Common myeloid progenitor, CD34-positive (primary cell): ENCODE measurements at regions not wholly inside any gene's neighbourhood (a gene's known extent, or its start where the extent isn't known, plus 50 kb on each side); places are given as distances from the start of the nearest gene placed in this dataset.

Experiments
- CTCF ChIA-PET: fragments of 350-600 bp; sonication (Branson Sonifier 250); formaldehyde crosslinking; loops from one replicate; lab custom pipeline; 2021; ENCODE audit warnings: antibody characterized with exemption; lab: Charles Lee
- POLR2A ChIA-PET: fragments of 350-600 bp; sonication (Branson Sonifier 250); formaldehyde crosslinking; loops from one replicate; lab custom pipeline; 2021; ENCODE audit warnings: antibody characterized with exemption; lab: Charles Lee
- DNase-seq, 3 donors: peaks; one replicate each; pipeline versions ENCODE4 v3.0.0 to v3.0.0-alpha.2; 2013
- H3K27ac ChIP-seq, 2 experiments: 1 replicate in 1 of 2; 2 replicates in 1 of 2; pipeline ENCODE4 v1.7.0; 2013; ENCODE audit warnings: inconsistent platforms in 2 of 2, low read length in 2 of 2, mild to moderate bottlenecking in 2 of 2, low read depth in 1 of 2, moderate library complexity in 1 of 2; ENCODE audit not compliant: severe bottlenecking in 2 of 2, insufficient read depth in 1 of 2, poor library complexity in 1 of 2
- H3K27me3 ChIP-seq, 5 experiments: replicated peaks in 2 of 5; 1 replicate in 3 of 5; 2 replicates in 2 of 5; pipeline versions ENCODE4 v1.6.1 to v1.7.0; 2013; ENCODE audit warnings: low read length in 4 of 5, mild to moderate bottlenecking in 2 of 5, moderate library complexity in 2 of 5, inconsistent platforms in 1 of 5; ENCODE audit not compliant: insufficient read depth in 5 of 5, control insufficient read depth in 4 of 5
- H3K36me3 ChIP-seq, 4 experiments: 1 replicate in 2 of 4; 2 replicates in 2 of 4; pipeline versions ENCODE4 v1.6.1 to v1.7.0; 2013; ENCODE audit warnings: low read length in 3 of 4, control low read depth in 1 of 4, mild to moderate bottlenecking in 1 of 4; ENCODE audit not compliant: control insufficient read depth in 4 of 4, insufficient read depth in 4 of 4
- H3K4me1 ChIP-seq, 4 experiments: 1 replicate in 3 of 4; 2 replicates in 1 of 4; pipeline versions ENCODE4 v1.6.1 to v1.7.1; 2013; ENCODE audit warnings: low read length in 3 of 4, mild to moderate bottlenecking in 3 of 4, control low read depth in 1 of 4, inconsistent platforms in 1 of 4, moderate library complexity in 1 of 4; ENCODE audit not compliant: control insufficient read depth in 4 of 4, insufficient read depth in 4 of 4; ENCODE audit errors: control extremely low read depth in 1 of 4
- H3K4me3 ChIP-seq, 7 experiments: 1 replicate in 4 of 7; 2 replicates in 3 of 7; pipeline versions ENCODE4 v1.5.1 to v1.7.0; 2013; ENCODE audit warnings: mild to moderate bottlenecking in 7 of 7, low read length in 6 of 7, moderate library complexity in 6 of 7, inconsistent platforms in 2 of 7, low read depth in 2 of 7, control low read depth in 1 of 7; ENCODE audit not compliant: insufficient read depth in 4 of 7, control insufficient read depth in 1 of 7; ENCODE audit errors: extremely low read depth in 1 of 7
- H3K9me3 ChIP-seq, 5 experiments: 1 replicate in 4 of 5; 2 replicates in 1 of 5; pipeline versions ENCODE4 v1.6.1 to v1.7.1; 2013; ENCODE audit warnings: low read length in 4 of 5, mild to moderate bottlenecking in 2 of 5, inconsistent platforms in 1 of 5, low read depth in 1 of 5, moderate library complexity in 1 of 5; ENCODE audit not compliant: control insufficient read depth in 4 of 5, insufficient read depth in 2 of 5; ENCODE audit errors: control extremely low read depth in 1 of 5
- WGBS: methylation state at CpG from one replicate; pipeline ENCODE4 v1.1.5; 2013; ENCODE audit not compliant: insufficient coverage; 5-methylcytosine and 5-hydroxymethylcytosine counted together

- no peak overlapping the region for H3K4me3 ChIP-seq
- ChIA-PET CTCF (no interaction called here), POLR2A (no interaction called here)
- no peak for DNase-seq
- WGBS, result 93% methylated on average over 3 of the region's 4 CpGs
- H3K9me3 ChIP-seq, result no peaks in the 10 kb centered on the region
- no peak overlapping the region for H3K27ac ChIP-seq
- no peaks in the 10 kb centered on the region for H3K36me3 ChIP-seq
- no peaks in the 10 kb centered on the region for H3K27me3 ChIP-seq
- H3K4me1 ChIP-seq, result no peaks in the 10 kb centered on the region
Observed at GRCh38 chr5:117165068-117165467, 590.4 kb upstream of the SEMA6A start.

GRCh38 chr5:117161718-117162335, 587.2 kb upstream of the SEMA6A start:
- H3K27ac ChIP-seq, result no peak overlapping the region
- peaks cover 0 to 2% (median 0%) of the 10 kb centered on the region in 5 experiments for H3K27me3 ChIP-seq
- peaks cover 0 to 2% (median 0%) of the 10 kb centered on the region in 5 experiments for H3K9me3 ChIP-seq
- CTCF ChIA-PET, result no interaction called here
- DNase-seq, result no peak
- POLR2A ChIA-PET, result no interaction called here
- no peak overlapping the region for H3K4me3 ChIP-seq
- WGBS, result 75% methylated on average over 5 of the region's 7 CpGs
- H3K4me1 ChIP-seq, result no peaks in the 10 kb centered on the region
- H3K36me3 ChIP-seq, result no peaks in the 10 kb centered on the region

- Histone ChIP-seq H3K4me1 (no peaks in the 10 kb centered on the region), H3K9me3 (peaks cover 0 to 2% (median 0%) of the 10 kb centered on the region in 5 experiments), H3K36me3 (no peaks in the 10 kb centered on the region), H3K27ac (no peak overlapping the region), H3K27me3 (peaks cover 0 to 2% (median 0%) of the 10 kb centered on the region in 5 experiments), H3K4me3 (no peak overlapping the region)
- POLR2A ChIA-PET, result no interaction called here
- CTCF ChIA-PET, result no interaction called here
- DNase-seq, result no peak
- no CpG with 5 or more reads among the region's 2 CpGs for WGBS
Observed at GRCh38 chr5:117160391-117160790, 585.8 kb upstream of the SEMA6A start.

- H3K9me3 ChIP-seq, result no peaks in the 10 kb centered on the region
- H3K27ac ChIP-seq, result no peak overlapping the region
- no peaks in the 10 kb centered on the region for H3K36me3 ChIP-seq
- no peak overlapping the region for H3K4me3 ChIP-seq
- WGBS, result 100% methylated on average over 2 of the region's 4 CpGs
- no peak for DNase-seq
- ChIA-PET POLR2A (no interaction called here), CTCF (no interaction called here)
- H3K27me3 ChIP-seq, result no peaks in the 10 kb centered on the region
- H3K4me1 ChIP-seq, result no peaks in the 10 kb centered on the region
Observed at GRCh38 chr5:117149312-117149711, 574.7 kb upstream of the SEMA6A start.

- ChIA-PET POLR2A (no interaction called here), CTCF (no interaction called here)
- Histone ChIP-seq H3K9me3 (no peaks in the 10 kb centered on the region), H3K27ac (no peak overlapping the region), H3K4me1 (no peaks in the 10 kb centered on the region), H3K4me3 (no peak overlapping the region), H3K27me3 (no peaks in the 10 kb centered on the region), H3K36me3 (no peaks in the 10 kb centered on the region)
- no peak for DNase-seq
Observed at GRCh38 chr5:117144086-117144485, 569.5 kb upstream of the SEMA6A start.

- DNase-seq, result no peak
- Histone ChIP-seq H3K27ac (no peak overlapping the region), H3K4me3 (no peak overlapping the region), H3K9me3 (no peaks in the 10 kb centered on the region), H3K36me3 (no peaks in the 10 kb centered on the region), H3K27me3 (no peaks in the 10 kb centered on the region), H3K4me1 (no peaks in the 10 kb centered on the region)
- ChIA-PET CTCF (no interaction called here), POLR2A (no interaction called here)
Observed at GRCh38 chr5:117143406-117143805, 568.8 kb upstream of the SEMA6A start.

- POLR2A ChIA-PET, result no interaction called here
- WGBS, result no CpG with 5 or more reads among the region's 3 CpGs
- H3K27me3 ChIP-seq, result no peaks in the 10 kb centered on the region
- H3K36me3 ChIP-seq, result no peaks in the 10 kb centered on the region
- CTCF ChIA-PET, result no interaction called here
- H3K4me1 ChIP-seq, result peaks cover 0 to 4% (median 0%) of the 10 kb centered on the region in 4 experiments
- no peak overlapping the region for H3K4me3 ChIP-seq
- DNase-seq, result no peak
- H3K9me3 ChIP-seq, result no peaks in the 10 kb centered on the region
- H3K27ac ChIP-seq, result no peak overlapping the region
Observed at GRCh38 chr5:117138523-117138922, 563.9 kb upstream of the SEMA6A start.
